Trophoblast cell (in vitro differentiated cells and primary cell): ENCODE measurements at regions not wholly inside any gene's neighbourhood (a gene's known extent, or its start where the extent isn't known, plus 50 kb on each side); places are given as distances from the start of the nearest gene placed in this dataset.
"Not testable (repeated sequence)": the region's sequence is repeated elsewhere in the genome, so short reads cannot be mapped to it uniquely, and the experiment has no call there.

ENCODE experiments used
- DNase-seq, 2 donors: peaks; one replicate each; pipeline ENCODE4 v3.0.0-alpha.2; 2016
- H2AFZ ChIP-seq: 2 replicates; pipeline ENCODE4 v1.6.1; 2013; ENCODE audit warnings: low read length, moderate library complexity, mild to moderate bottlenecking; ENCODE audit not compliant: insufficient read depth, poor library complexity
- H2AK5ac ChIP-seq: 2 replicates; pipeline ENCODE4 v1.6.1; 2013; ENCODE audit warnings: mild to moderate bottlenecking, low read length
- H2BK120ac ChIP-seq: 2 replicates; pipeline ENCODE4 v1.6.1; 2013; ENCODE audit warnings: low read length, mild to moderate bottlenecking, moderate library complexity; ENCODE audit not compliant: insufficient read depth, poor library complexity
- H2BK12ac ChIP-seq: 2 replicates; pipeline ENCODE4 v1.6.1; 2013; ENCODE audit warnings: mild to moderate bottlenecking, low read length, moderate library complexity
- H2BK5ac ChIP-seq: 2 replicates; pipeline ENCODE4 v1.6.1; 2013; ENCODE audit warnings: low read length, low read depth, moderate library complexity, mild to moderate bottlenecking; ENCODE audit not compliant: poor library complexity
- H3K14ac ChIP-seq: 2 replicates; pipeline ENCODE4 v1.6.1; 2013; ENCODE audit warnings: mild to moderate bottlenecking, low read length
- H3K18ac ChIP-seq: 2 replicates; pipeline ENCODE4 v1.6.1; 2013; ENCODE audit warnings: mild to moderate bottlenecking, low read length
- H3K23ac ChIP-seq: 2 replicates; pipeline ENCODE4 v1.6.1; 2013; ENCODE audit warnings: low read length
- H3K27ac ChIP-seq: 2 replicates; pipeline ENCODE4 v1.5.1; 2013; ENCODE audit warnings: low read depth, mild to moderate bottlenecking, inconsistent platforms, low read length, moderate library complexity
- H3K27me3 ChIP-seq: 2 replicates; pipeline ENCODE4 v1.6.1; 2013; ENCODE audit warnings: inconsistent platforms, mild to moderate bottlenecking, low read length, moderate library complexity; ENCODE audit not compliant: insufficient read depth
- H3K36me3 ChIP-seq, 2 experiments: 1 replicate in 1 of 2; 2 replicates in 1 of 2; pipeline ENCODE4 v1.6.1; 2013; ENCODE audit warnings: low read length in 2 of 2, mild to moderate bottlenecking in 2 of 2, moderate library complexity in 1 of 2; ENCODE audit not compliant: insufficient read depth in 2 of 2, control insufficient read depth in 1 of 2
- H3K4ac ChIP-seq: 2 replicates; pipeline ENCODE4 v1.6.1; 2013; ENCODE audit warnings: low read depth, mild to moderate bottlenecking, low read length, moderate library complexity
- H3K4me1 ChIP-seq, 2 experiments: 1 replicate in 1 of 2; 2 replicates in 1 of 2; pipeline ENCODE4 v1.6.1; 2013; ENCODE audit warnings: low read length in 2 of 2, mild to moderate bottlenecking in 2 of 2, moderate library complexity in 1 of 2; ENCODE audit not compliant: insufficient read depth in 2 of 2, control insufficient read depth in 1 of 2
- H3K4me2 ChIP-seq: 2 replicates; pipeline ENCODE4 v1.6.1; 2013; ENCODE audit warnings: inconsistent platforms, mild to moderate bottlenecking, low read length, moderate library complexity
- H3K4me3 ChIP-seq: 2 replicates; pipeline ENCODE4 v1.5.1; 2013; ENCODE audit warnings: mild to moderate bottlenecking, low read depth, low read length, inconsistent platforms
- H3K79me1 ChIP-seq: one replicate; pipeline ENCODE4 v1.6.1; 2013; ENCODE audit warnings: low read length
- H3K79me2 ChIP-seq: 2 replicates; pipeline ENCODE4 v1.6.1; 2013; ENCODE audit warnings: low read length, mild to moderate bottlenecking; ENCODE audit not compliant: control insufficient read depth, insufficient read depth, poor library complexity
- H3K9ac ChIP-seq: 2 replicates; pipeline ENCODE4 v1.6.1; 2013; ENCODE audit warnings: mild to moderate bottlenecking, low read length
- H3K9me3 ChIP-seq: 2 replicates; pipeline ENCODE4 v1.6.1; 2013; ENCODE audit warnings: low read depth, mild to moderate bottlenecking, control low read depth, inconsistent platforms, low read length; ENCODE audit not compliant: insufficient read depth
- H4K12ac ChIP-seq: 2 replicates; pipeline ENCODE4 v1.6.1; 2013; ENCODE audit warnings: low read depth, mild to moderate bottlenecking, low read length, moderate library complexity
- H4K8ac ChIP-seq: 2 replicates; pipeline ENCODE4 v1.6.1; 2013; ENCODE audit warnings: low read depth, mild to moderate bottlenecking, low read length, moderate library complexity
- H4K91ac ChIP-seq: one replicate; pipeline ENCODE4 v1.6.1; 2013; ENCODE audit warnings: low read depth, mild to moderate bottlenecking, low read length, moderate library complexity
- whole genome bisulfite sequencing: extraction: QIAGEN DNeasy Blood & Tissue Kit; methylation state at CpG from one replicate; pipeline ENCODE4 v1.1.7; 2013; ENCODE audit warnings: missing lambda C conversion rate; ENCODE audit not compliant: insufficient read length, insufficient coverage; ENCODE audit errors: extremely low coverage; 5-methylcytosine and 5-hydroxymethylcytosine counted together

DNA sequence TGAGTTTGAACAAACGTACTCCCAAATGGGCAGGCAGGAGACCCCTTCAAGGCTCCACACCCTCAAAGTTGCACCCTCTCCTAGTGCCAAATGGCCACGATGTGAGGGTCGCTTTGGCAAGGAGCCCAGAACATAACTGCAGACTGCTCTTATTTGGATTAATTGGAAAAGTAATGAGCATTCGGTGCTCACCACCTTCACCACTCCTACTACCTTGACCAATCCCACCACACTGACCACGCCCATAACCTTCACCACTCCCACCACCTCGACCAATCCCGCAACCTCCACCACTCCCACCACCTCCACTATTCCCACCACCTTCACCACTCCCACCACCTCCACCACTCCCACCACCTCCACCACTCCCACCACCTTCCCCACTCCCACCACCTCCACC, 94.7 kb upstream of the PAX2 start:
- no peak overlapping the region for H4K12ac ChIP-seq
- no peak for DNase-seq
- no peak overlapping the region for H2BK12ac ChIP-seq
- H2BK5ac ChIP-seq: no peak overlapping the region
- H3K4me3 ChIP-seq: no peak overlapping the region
- no peak overlapping the region for H3K23ac ChIP-seq
- H4K91ac ChIP-seq: no peak overlapping the region
- H3K18ac ChIP-seq: no peak overlapping the region
- no peak overlapping the region for H4K8ac ChIP-seq
- H2AFZ ChIP-seq: no peak overlapping the region
- no CpG with 5 or more reads among the region's 7 CpGs for WGBS
- no peak overlapping the region for H2BK120ac ChIP-seq
- H3K9me3 ChIP-seq: peaks cover 11% of the 10 kb centered on the region
- no peak overlapping the region for H3K27ac ChIP-seq
- H3K4me2 ChIP-seq: no peak overlapping the region
- H3K27me3 ChIP-seq: peaks cover 31% of the 10 kb centered on the region
- H3K79me2 ChIP-seq: no peaks in the 10 kb centered on the region
- H2AK5ac ChIP-seq: no peak overlapping the region
- H3K79me1 ChIP-seq: no peaks in the 10 kb centered on the region
- H3K36me3 ChIP-seq: no peaks in the 10 kb centered on the region
- H3K14ac ChIP-seq: no peak overlapping the region
- no peak overlapping the region for H3K4ac ChIP-seq
- peaks cover 2% of the 10 kb centered on the region in 2 experiments for H3K4me1 ChIP-seq
- no peak overlapping the region for H3K9ac ChIP-seq

DNA sequence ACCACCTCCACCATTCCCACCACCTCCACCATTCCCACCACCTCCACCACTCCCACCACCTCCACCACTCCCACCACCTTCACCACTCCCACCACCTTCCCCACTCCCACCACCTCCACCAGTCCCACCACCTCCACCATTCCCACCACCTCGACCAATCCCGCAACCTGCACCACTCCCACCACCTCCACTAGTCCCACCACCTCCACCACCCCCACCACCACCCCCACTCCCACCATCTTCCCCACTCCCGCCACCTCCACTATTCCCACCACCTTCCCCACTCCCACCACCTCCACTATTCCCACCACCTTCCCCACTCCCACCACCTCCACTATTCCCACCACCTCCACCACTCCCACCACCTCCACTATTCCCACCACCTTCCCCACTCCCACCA, 94.3 kb upstream of the PAX2 start:
- not testable (repeated sequence) for H4K8ac ChIP-seq, H3K36me3 ChIP-seq

DNA sequence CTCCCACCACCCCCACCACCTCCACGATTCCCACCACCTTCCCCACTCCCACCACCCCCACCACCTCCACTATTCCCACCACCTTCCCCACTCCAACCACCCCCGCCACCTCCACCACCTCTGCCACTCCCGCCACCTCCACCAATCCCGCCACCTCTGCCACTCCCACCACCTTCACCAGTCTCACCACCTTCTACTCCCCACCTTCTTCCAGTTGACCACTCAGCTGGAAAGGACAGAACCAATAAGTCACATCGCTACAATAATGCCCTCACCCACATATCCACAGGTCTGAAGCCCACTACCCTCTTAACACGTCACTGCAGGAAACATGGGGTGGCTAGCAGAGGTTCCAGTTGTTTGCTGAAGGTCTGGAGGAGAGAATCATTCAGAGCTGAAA, 93.5 kb upstream of the PAX2 start:
- Histone ChIP-seq H3K79me2 (no peaks in the 10 kb centered on the region), H3K9ac (no peak overlapping the region), H3K4me2 (no peak overlapping the region), H4K91ac (no peak overlapping the region), H3K4me3 (no peak overlapping the region), H3K9me3 (peaks cover 10% of the 10 kb centered on the region), H3K27me3 (peaks cover 40% of the 10 kb centered on the region), H2AK5ac (no peak overlapping the region), H2BK120ac (no peak overlapping the region), H3K79me1 (no peaks in the 10 kb centered on the region), H3K27ac (no peak overlapping the region), H3K23ac (no peak overlapping the region), H2BK12ac (no peak overlapping the region), H3K4ac (no peak overlapping the region), H3K14ac (no peak overlapping the region), H4K12ac (no peak overlapping the region), H2BK5ac (no peak overlapping the region), H3K18ac (no peak overlapping the region), H3K4me1 (peaks cover 2% of the 10 kb centered on the region in 2 experiments), H2AFZ (no peak overlapping the region), H4K8ac (no peak overlapping the region), H3K36me3 (no peaks in the 10 kb centered on the region)
- no peak for DNase-seq
- no CpG with 5 or more reads among the region's 6 CpGs for WGBS

More for the DNA sequence above, 94.3 kb upstream of the PAX2 start:
- H3K14ac ChIP-seq, H3K4me1 ChIP-seq, H2AFZ ChIP-seq, H3K18ac ChIP-seq, H3K4me2 ChIP-seq, H3K79me2 ChIP-seq, H3K4me3 ChIP-seq, DNase-seq, H2BK5ac ChIP-seq, H3K9ac ChIP-seq, H3K23ac ChIP-seq, H3K27ac ChIP-seq, H4K12ac ChIP-seq, H2AK5ac ChIP-seq, H3K79me1 ChIP-seq, H2BK120ac ChIP-seq, H2BK12ac ChIP-seq, H4K91ac ChIP-seq, H3K4ac ChIP-seq: not testable (repeated sequence)
- Histone ChIP-seq H3K27me3 (peaks cover 35% of the 10 kb centered on the region), H3K9me3 (peaks cover 11% of the 10 kb centered on the region)
- no CpG with 5 or more reads among the region's 3 CpGs for WGBS

DNA sequence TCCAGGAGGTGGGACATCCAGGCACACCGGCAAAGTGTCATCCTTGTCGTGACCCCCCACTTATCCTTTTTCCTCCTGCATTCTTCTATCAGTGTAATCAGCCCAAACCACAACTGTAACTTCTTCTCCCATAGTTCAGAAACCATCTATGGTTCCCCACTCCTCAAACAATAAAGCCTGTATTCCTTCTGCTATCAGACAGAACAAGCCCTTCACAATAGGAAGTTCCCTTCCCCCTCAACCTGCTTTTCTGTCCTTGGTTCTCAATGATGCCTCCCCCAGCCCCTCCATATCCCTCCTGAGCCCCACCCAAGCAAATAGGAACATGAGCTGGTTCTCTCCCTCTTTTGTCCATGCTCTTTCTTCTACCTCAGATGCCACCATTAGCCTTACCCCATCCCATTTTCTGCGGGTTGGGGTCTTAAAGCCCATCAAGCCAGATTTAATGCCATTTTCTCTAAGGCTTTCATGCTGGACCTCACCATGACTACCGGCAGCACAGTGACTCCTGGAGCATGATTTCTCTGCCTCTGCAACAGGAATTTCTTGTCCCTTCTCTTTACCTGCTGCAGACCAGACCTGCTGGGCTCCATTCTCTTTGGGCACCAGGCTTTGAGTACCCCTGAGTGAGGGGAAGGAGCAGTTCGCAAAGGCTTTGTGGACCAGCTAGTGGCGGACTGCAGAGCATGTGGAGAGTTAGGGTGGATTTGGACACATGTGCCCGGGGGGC, 92.8 kb upstream of the PAX2 start:
- no CpG with 5 or more reads among the region's 7 CpGs for WGBS
- peaks cover 11% of the 10 kb centered on the region for H3K9me3 ChIP-seq

More for the DNA sequence above, 92.8 kb upstream of the PAX2 start:
- Histone ChIP-seq H3K27ac (no peak overlapping the region), H3K9ac (no peak overlapping the region), H3K4me1 (peaks cover 2% of the 10 kb centered on the region in 2 experiments), H3K79me2 (no peaks in the 10 kb centered on the region), H4K91ac (no peak overlapping the region), H2AFZ (no peak overlapping the region), H4K8ac (no peak overlapping the region), H3K23ac (no peak overlapping the region), H3K4me3 (no peak overlapping the region), H3K4me2 (no peak overlapping the region), H2BK5ac (no peak overlapping the region), H3K14ac (no peak overlapping the region), H2BK12ac (no peak overlapping the region), H3K4ac (no peak overlapping the region), H4K12ac (no peak overlapping the region), H2AK5ac (no peak overlapping the region), H3K27me3 (peaks cover 46% of the 10 kb centered on the region), H3K79me1 (no peaks in the 10 kb centered on the region), H2BK120ac (no peak overlapping the region), H3K18ac (no peak overlapping the region), H3K36me3 (no peaks in the 10 kb centered on the region)
- DNase-seq: no peak
